ENCODE measurements at regions not wholly inside any gene's neighbourhood (a gene's known extent, or its start where the extent isn't known, plus 50 kb on each side); places are given as distances from the start of the nearest gene placed in this dataset.

DNA sequence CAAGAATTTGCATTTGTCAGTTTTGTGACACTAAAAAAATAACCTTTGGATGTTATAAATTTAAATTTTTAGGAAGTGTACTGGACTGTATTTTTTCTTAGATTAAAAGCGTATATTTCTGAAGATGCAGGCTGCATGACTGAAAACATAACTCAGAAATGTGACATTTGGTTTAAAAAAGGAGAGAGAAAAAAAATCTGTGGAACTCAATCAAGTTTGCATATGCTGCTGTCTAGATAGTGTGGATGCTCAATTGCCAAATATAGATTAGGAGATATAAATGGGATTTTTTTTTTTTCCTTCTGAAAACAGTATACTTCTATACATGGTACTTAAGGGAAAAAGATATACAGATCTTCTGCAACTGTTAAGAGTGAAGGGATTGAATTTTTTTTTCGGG lies 402.3 kb downstream of the TAF11L14 start:
- BruUV-seq (replicated peaks), result no TSS peak
- Histone ChIP-seq H3K4me1 (ENCODE audit: insufficient read depth, low read length) (no peaks in the 10 kb centered on the region), H4K20me1 (ENCODE audit: insufficient read depth, low read length) (no peaks in the 10 kb centered on the region), H3K9ac (ENCODE audit: insufficient read depth, low read depth, low read length) (no peak overlapping the region), H3K4me3 (replicated peaks in 1 of 3; ENCODE audit: insufficient read depth in 1 of 3, low read depth in 2 of 3, low read length in 3 of 3) (no peak overlapping the region), H3K27ac (ENCODE audit: extremely low read length, insufficient read depth, low read length) (no peak overlapping the region), H3K4me2 (ENCODE audit: low read depth, low read length) (no peak overlapping the region), H3K36me3 (replicated peaks in 1 of 2; ENCODE audit: control insufficient read depth in 1 of 2, insufficient read depth in 2 of 2, low read length in 2 of 2) (no peaks in the 10 kb centered on the region), H3K27me3 (ENCODE audit: control insufficient read depth in 1 of 2, insufficient read depth in 2 of 2, low read length in 2 of 2) (no peaks in the 10 kb centered on the region), H3K79me2 (ENCODE audit: insufficient read depth, low read length) (no peaks in the 10 kb centered on the region), H2AFZ (ENCODE audit: low read length) (no peak overlapping the region), H3K9me3 (ENCODE audit: low read length) (peaks cover 59% of the 10 kb centered on the region)
- ChIA-PET POLR2A (no interaction called here), CTCF (ENCODE audit: low intra/inter-chr PET ratio, low total read pairs) (no interaction called here)
- DNase-seq (ENCODE audit: low spot score), result no peak
- 0% methylated on average over 2 of the region's 2 CpGs for WGBS (ENCODE audit: low lambda C conversion rate)
- ATAC-seq, result no peak
- intact Hi-C loops (cut with micrococcal nuclease; ENCODE audit: unreplicated experiment), result no loop called here
- in situ Hi-C loops (cut with HindIII; ENCODE audit: extremely low pct_ligation_motif_present, low pct_unique_long_range_greater_than_20kb), result no loop called here
- TF ChIP-seq ETV5 (CRISPR knock-in tag; IDR thresholded peaks at IDR 0.05; ENCODE audit: borderline replicate concordance), result no peak
- no peak for TF ChIP-seq SOX13 (IDR thresholded peaks at IDR 0.05)
- TF ChIP-seq SOX13 (CRISPR knock-in tag; conservative IDR thresholded peaks at IDR 0.05 in 1 of 2, IDR thresholded peaks at IDR 0.05 in 1 of 2), result no peak
- no peak for TF ChIP-seq ZNF432 (CRISPR knock-in tag; IDR thresholded peaks at IDR 0.05; ENCODE audit: borderline replicate concordance)
- no peak for TF ChIP-seq HMGA1 (CRISPR knock-in tag; conservative IDR thresholded peaks at IDR 0.05)
- TF ChIP-seq FOXP1 (IDR thresholded peaks at IDR 0.05), result no peak
- TF ChIP-seq FOXP1 (CRISPR knock-in tag; IDR thresholded peaks at IDR 0.05), result no peak
- TF ChIP-seq RBM39 (IDR thresholded peaks at IDR 0.05; ENCODE audit: low read depth, low read length, poor library complexity, severe bottlenecking), result no peak
- no peak for TF ChIP-seq GTF2F1 (IDR thresholded peaks at IDR 0.05; ENCODE audit: low read length)
- TF ChIP-seq, protein P1, sequence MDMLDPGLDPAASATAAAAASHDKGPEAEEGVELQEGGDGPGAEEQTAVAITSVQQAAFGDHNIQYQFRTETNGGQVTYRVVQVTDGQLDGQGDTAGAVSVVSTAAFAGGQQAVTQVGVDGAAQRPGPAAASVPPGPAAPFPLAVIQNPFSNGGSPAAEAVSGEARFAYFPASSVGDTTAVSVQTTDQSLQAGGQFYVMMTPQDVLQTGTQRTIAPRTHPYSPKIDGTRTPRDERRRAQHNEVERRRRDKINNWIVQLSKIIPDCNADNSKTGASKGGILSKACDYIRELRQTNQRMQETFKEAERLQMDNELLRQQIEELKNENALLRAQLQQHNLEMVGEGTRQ (IDR thresholded peaks at IDR 0.05; ENCODE audit: low read depth, low read length), result no peak
- TF ChIP-seq, protein P1 (CRISPR knock-in tag; IDR thresholded peaks at IDR 0.05; ENCODE audit: borderline replicate concordance), result no peak
- TF ChIP-seq TCF12 (IDR thresholded peaks at IDR 0.05), result no peak
- no peak for TF ChIP-seq TCF12 (CRISPR knock-in tag; IDR thresholded peaks at IDR 0.05)
- FAIRE-seq, result no peak

All from HepG2 (cell line).